B cell (primary cell): ENCODE measurements at regions not wholly inside any gene's neighbourhood (a gene's known extent, or its start where the extent isn't known, plus 50 kb on each side); places are given as distances from the start of the nearest gene placed in this dataset.

ENCODE experiments used
- ATAC-seq: fragments of 200-7000 bp; cut with Tn5 transposase; one replicate; pipeline ENCODE4 v1.10.0; 2021; ENCODE audit warnings: low read depth, mild to moderate bottlenecking, moderate number of reproducible peaks, moderate library complexity
- CTCF ChIA-PET: fragments of 350-600 bp; sonication (Branson Sonifier 250); formaldehyde crosslinking; loops from one replicate; lab custom pipeline; 2021; ENCODE audit warnings: antibody characterized with exemption, inconsistent platforms; lab: Charles Lee
- POLR2A ChIA-PET: fragments of 350-600 bp; sonication (Branson Sonifier 250); formaldehyde crosslinking; loops from one replicate; lab custom pipeline; 2021; ENCODE audit warnings: antibody characterized with exemption; lab: Charles Lee
- DNase-seq: peaks from one replicate; pipeline ENCODE4 v3.0.0; 2013
- H2AFZ ChIP-seq: 2 replicates; pipeline ENCODE4 v1.6.1; 2012; ENCODE audit warnings: mild to moderate bottlenecking, low read depth, low read length; ENCODE audit not compliant: insufficient read depth, poor library complexity, severe bottlenecking
- H3K27ac ChIP-seq, 2 donors: 1 replicate in 1 of 2; 2 replicates in 1 of 2; pipeline ENCODE4 v1.5.1; 2012 to 2013; ENCODE audit warnings: low read length in 2 of 2, mild to moderate bottlenecking in 2 of 2, moderate library complexity in 1 of 2
- H3K27me3 ChIP-seq, 4 experiments: fragments of 200-600 bp in 1 of 4; sonication (generic) in 1 of 4; replicated peaks in 1 of 4; 1 replicate in 2 of 4; 2 replicates in 2 of 4; pipeline versions ENCODE4 v1.6.1 to v1.7.0; 2013 to 2016; ENCODE audit warnings: low read length in 3 of 4, mild to moderate bottlenecking in 2 of 4, mixed read lengths in 1 of 4, moderate library complexity in 1 of 4; ENCODE audit not compliant: insufficient read depth in 4 of 4, control insufficient read depth in 3 of 4; ENCODE audit errors: control extremely low read depth in 1 of 4
- H3K36me3 ChIP-seq, 2 experiments: replicated peaks in 1 of 2; 1 replicate in 1 of 2; 2 replicates in 1 of 2; pipeline versions ENCODE4 v1.6.1 to v1.7.1; 2013; ENCODE audit warnings: low read length in 1 of 2; ENCODE audit not compliant: insufficient read depth in 2 of 2, control insufficient read depth in 1 of 2; ENCODE audit errors: control extremely low read depth in 1 of 2, extremely low read depth in 1 of 2
- H3K4me1 ChIP-seq, 2 donors: fragments of 200-600 bp in 1 of 2; sonication (generic) in 1 of 2; 1 replicate in 1 of 2; 2 replicates in 1 of 2; pipeline versions ENCODE4 v1.5.1 to v1.6.1; 2013 to 2017; ENCODE audit warnings: low read length in 2 of 2; ENCODE audit not compliant: control insufficient read depth in 2 of 2, insufficient read depth in 2 of 2
- H3K4me2 ChIP-seq: replicated peaks from 2 replicates; pipeline ENCODE3; 2012; ENCODE audit warnings: mild to moderate bottlenecking, low read depth, low read length; ENCODE audit not compliant: poor library complexity, severe bottlenecking
- H3K4me3 ChIP-seq, 5 experiments: fragments of 200-600 bp in 1 of 5; sonication (generic) in 1 of 5; 1 replicate in 3 of 5; 2 replicates in 2 of 5; pipeline versions ENCODE4 v1.5.1 to v1.7.0; 2011 to 2016; ENCODE audit warnings: low read length in 4 of 5, mild to moderate bottlenecking in 4 of 5, low read depth in 2 of 5, control low read depth in 1 of 5, moderate library complexity in 1 of 5; ENCODE audit not compliant: insufficient read depth in 1 of 5; ENCODE audit errors: control extremely low read depth in 1 of 5, extremely low read depth in 1 of 5
- H3K79me2 ChIP-seq: fragments of 200-600 bp; sonication (generic); one replicate; pipeline ENCODE4 v1.6.0; 2016; ENCODE audit warnings: low read length; ENCODE audit not compliant: control insufficient read depth, insufficient read depth
- H3K9ac ChIP-seq: fragments of 200-600 bp; sonication (generic); 2 replicates; pipeline ENCODE4 v1.6.1; 2017; ENCODE audit warnings: mild to moderate bottlenecking, low read length, moderate library complexity
- H3K9me3 ChIP-seq, 3 donors: one replicate each; pipeline versions ENCODE4 v1.6.1 to v1.7.1; 2013; ENCODE audit warnings: low read length in 2 of 3; ENCODE audit not compliant: control insufficient read depth in 2 of 3, insufficient read depth in 1 of 3; ENCODE audit errors: control extremely low read depth in 1 of 3
- H4K20me1 ChIP-seq: 2 replicates; pipeline ENCODE4 v1.6.0; 2012; ENCODE audit warnings: mild to moderate bottlenecking, low read length; ENCODE audit not compliant: insufficient read depth, control insufficient read depth, poor library complexity, severe bottlenecking
- H3K27ac Mint-ChIP-seq: one replicate; pipeline ENCODE4 v1.8.0; 2021; ENCODE audit warnings: mixed read lengths
- H3K27me3 Mint-ChIP-seq: one replicate; pipeline ENCODE4 v1.8.0; 2021; ENCODE audit warnings: mixed read lengths
- H3K4me1 Mint-ChIP-seq: one replicate; pipeline ENCODE4 v1.8.0; 2021; ENCODE audit warnings: mixed read lengths
- H3K4me3 Mint-ChIP-seq: one replicate; pipeline ENCODE4 v1.8.0; 2021; ENCODE audit warnings: mixed read lengths
- H3K9me3 Mint-ChIP-seq: one replicate; pipeline ENCODE4 v1.8.0; 2022; ENCODE audit warnings: mixed read lengths; ENCODE audit not compliant: insufficient read depth
- EZH2 ChIP-seq: IDR thresholded peaks from 2 replicates; pipeline ENCODE4 v1.6.1; 2012; ENCODE audit warnings: borderline replicate concordance, low read depth, mild to moderate bottlenecking, moderate library complexity, low read length; ENCODE audit not compliant: insufficient read depth, poor library complexity, severe bottlenecking
- WGBS: methylation state at CpG from one replicate; pipeline ENCODE4 v1.1.5; 2013; ENCODE audit warnings: missing lambda C conversion rate; ENCODE audit not compliant: insufficient coverage; 5-methylcytosine and 5-hydroxymethylcytosine counted together
- intact Hi-C: fragments of 100-400 bp; cut with micrococcal nuclease; formaldehyde crosslinking; loops from one replicate; pipeline ENCODE4 v1.10.0; 2022
- TF ChIP-seq, protein P1 (sequence below): fragments of 200-600 bp; IDR thresholded peaks from one replicate; pipeline ENCODE4 v1.8.0; 2022; ENCODE audit warnings: antibody characterized with exemption, mild to moderate bottlenecking

DNA sequence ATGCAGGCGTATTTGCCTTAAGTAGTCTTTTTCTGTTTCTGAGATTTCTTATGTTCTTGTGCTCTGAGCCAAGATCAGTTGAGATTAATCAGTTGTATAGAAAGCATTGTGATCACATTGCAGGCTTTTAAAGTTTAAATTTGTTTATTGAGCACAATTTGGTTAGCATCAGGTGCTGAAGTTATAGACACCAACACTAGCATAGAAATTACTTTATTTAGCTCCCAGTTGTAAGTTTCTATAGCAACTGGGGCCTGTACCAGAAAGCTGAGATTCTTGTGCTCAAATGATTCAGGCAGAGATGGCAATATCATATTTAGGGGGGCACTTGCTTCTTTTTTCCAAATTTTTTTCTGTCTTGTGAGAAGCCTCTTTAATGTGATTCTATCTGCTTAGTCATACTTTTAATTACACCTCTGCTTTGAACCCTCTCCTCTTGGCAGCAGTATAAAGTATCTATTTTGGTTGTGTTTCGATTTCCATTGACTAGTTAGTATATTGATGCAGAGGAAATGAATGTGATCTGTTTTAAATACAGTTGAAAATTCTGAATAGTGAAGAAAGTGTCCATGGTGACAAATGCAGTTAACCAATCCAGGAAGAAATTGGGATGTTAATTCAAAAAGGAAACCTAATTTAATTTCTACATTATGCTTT lies 241.7 kb upstream of the GBE1 start:
- no peaks in the 10 kb centered on the region for H3K4me1 ChIP-seq
- no peaks in the 10 kb centered on the region for H3K27me3 ChIP-seq
- no peak overlapping the region for H2AFZ ChIP-seq
- H3K4me2 ChIP-seq, result no peak overlapping the region
- no peak overlapping the region for H3K27ac Mint-ChIP-seq
- no peak overlapping the region for H3K4me3 ChIP-seq
- no peaks in the 10 kb centered on the region for H3K4me1 Mint-ChIP-seq
- H3K9me3 ChIP-seq, result peaks cover 0 to 2% (median 0%) of the 10 kb centered on the region in 3 donors
- no peaks in the 10 kb centered on the region for H3K27me3 Mint-ChIP-seq
- intact Hi-C loops, result no loop called here
- no peak overlapping the region for H3K9ac ChIP-seq
- no peaks in the 10 kb centered on the region for H4K20me1 ChIP-seq
- TF ChIP-seq, protein P1, sequence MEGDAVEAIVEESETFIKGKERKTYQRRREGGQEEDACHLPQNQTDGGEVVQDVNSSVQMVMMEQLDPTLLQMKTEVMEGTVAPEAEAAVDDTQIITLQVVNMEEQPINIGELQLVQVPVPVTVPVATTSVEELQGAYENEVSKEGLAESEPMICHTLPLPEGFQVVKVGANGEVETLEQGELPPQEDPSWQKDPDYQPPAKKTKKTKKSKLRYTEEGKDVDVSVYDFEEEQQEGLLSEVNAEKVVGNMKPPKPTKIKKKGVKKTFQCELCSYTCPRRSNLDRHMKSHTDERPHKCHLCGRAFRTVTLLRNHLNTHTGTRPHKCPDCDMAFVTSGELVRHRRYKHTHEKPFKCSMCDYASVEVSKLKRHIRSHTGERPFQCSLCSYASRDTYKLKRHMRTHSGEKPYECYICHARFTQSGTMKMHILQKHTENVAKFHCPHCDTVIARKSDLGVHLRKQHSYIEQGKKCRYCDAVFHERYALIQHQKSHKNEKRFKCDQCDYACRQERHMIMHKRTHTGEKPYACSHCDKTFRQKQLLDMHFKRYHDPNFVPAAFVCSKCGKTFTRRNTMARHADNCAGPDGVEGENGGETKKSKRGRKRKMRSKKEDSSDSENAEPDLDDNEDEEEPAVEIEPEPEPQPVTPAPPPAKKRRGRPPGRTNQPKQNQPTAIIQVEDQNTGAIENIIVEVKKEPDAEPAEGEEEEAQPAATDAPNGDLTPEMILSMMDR, result no peak
- no peak for TF ChIP-seq EZH2
- ChIA-PET CTCF (no interaction called here), POLR2A (no interaction called here)
- no peak overlapping the region for H3K27ac ChIP-seq
- H3K9me3 Mint-ChIP-seq, result no peaks in the 10 kb centered on the region
- no peaks in the 10 kb centered on the region for H3K79me2 ChIP-seq
- no peak overlapping the region for H3K4me3 Mint-ChIP-seq
- 80% methylated on average over 1 of the region's 2 CpGs for WGBS
- no peak for DNase-seq
- H3K36me3 ChIP-seq, result no peaks in the 10 kb centered on the region
- no peak for ATAC-seq

- Histone ChIP-seq H3K4me1 (no peaks in the 10 kb centered on the region), H2AFZ (no peak overlapping the region), H3K27me3 (no peaks in the 10 kb centered on the region), H3K4me3 (no peak overlapping the region), H3K9ac (no peak overlapping the region), H3K79me2 (no peaks in the 10 kb centered on the region), H4K20me1 (no peaks in the 10 kb centered on the region), H3K9me3 (no peaks in the 10 kb centered on the region), H3K4me2 (no peak overlapping the region), H3K27ac (no peak overlapping the region), H3K36me3 (no peaks in the 10 kb centered on the region)
- Mint-ChIP-seq H3K4me3 (no peak overlapping the region), H3K27ac (no peak overlapping the region), H3K4me1 (no peaks in the 10 kb centered on the region), H3K9me3 (no peaks in the 10 kb centered on the region), H3K27me3 (no peaks in the 10 kb centered on the region)
- DNase-seq (no peak), ATAC-seq (no peak)
- WGBS, result no CpG with 5 or more reads among the region's 2 CpGs
- intact Hi-C loops, result no loop called here
- ChIA-PET CTCF (no interaction called here), POLR2A (no interaction called here)
- TF ChIP-seq EZH2, result no peak
These were observed 241.0 kb upstream of the GBE1 start for GRCh38 chr3:82002491-82002890.
